CD4-positive, alpha-beta memory T cell (primary cell): ENCODE measurements at regions not wholly inside any gene's neighbourhood (a gene's known extent, or its start where the extent isn't known, plus 50 kb on each side); places are given as distances from the start of the nearest gene placed in this dataset.
A peak's percentile ranks its signal among the peaks of the same experiment; 100 is the strongest.
"Not testable (repeated sequence)": the region's sequence is repeated elsewhere in the genome, so short reads cannot be mapped to it uniquely, and the experiment has no call there.

Experiments used
- CTCF ChIA-PET: fragments of 350-600 bp; sonication (Branson Sonifier 250); formaldehyde crosslinking; loops from one replicate; lab custom pipeline; 2021; ENCODE audit warnings: inconsistent platforms; ENCODE audit not compliant: partially characterized antibody; lab: Charles Lee
- POLR2A ChIA-PET: fragments of 350-600 bp; sonication (Branson Sonifier 250); formaldehyde crosslinking; loops from one replicate; lab custom pipeline; 2021; ENCODE audit not compliant: partially characterized antibody; lab: Charles Lee
- DNase-seq, 5 donors: peaks; one replicate each; pipeline versions ENCODE4 v3.0.0 to v3.0.0-alpha.2; 2020 to 2022; ENCODE audit warnings: mixed read lengths in 1 of 5
- H3K27ac ChIP-seq: one replicate; pipeline ENCODE4 v1.7.0; 2013; ENCODE audit warnings: low read depth, low read length
- H3K27me3 ChIP-seq: 2 replicates; pipeline ENCODE4 v1.7.0; 2013; ENCODE audit warnings: mild to moderate bottlenecking, low read length, moderate library complexity; ENCODE audit not compliant: insufficient read depth
- H3K36me3 ChIP-seq: 2 replicates; pipeline ENCODE4 v1.7.0; 2013; ENCODE audit warnings: mild to moderate bottlenecking, low read length, moderate library complexity; ENCODE audit not compliant: insufficient read depth
- H3K4me1 ChIP-seq: 2 replicates; pipeline ENCODE4 v1.7.0; 2013; ENCODE audit warnings: mild to moderate bottlenecking, low read length, moderate library complexity; ENCODE audit not compliant: insufficient read depth
- H3K4me3 ChIP-seq, 2 donors: one replicate each; pipeline ENCODE4 v1.7.0; 2013; ENCODE audit warnings: low read length in 2 of 2, mild to moderate bottlenecking in 1 of 2
- H3K9me3 ChIP-seq, 2 donors: one replicate each; pipeline ENCODE4 v1.7.0; 2013; ENCODE audit warnings: low read length in 2 of 2, control low read depth in 1 of 2; ENCODE audit not compliant: control insufficient read depth in 1 of 2
- H3K27ac Mint-ChIP-seq, 7 donors: one replicate each; pipeline ENCODE4 v1.8.0; 2020 to 2021; ENCODE audit warnings: mixed read lengths in 7 of 7, mild to moderate bottlenecking in 6 of 7, inconsistent platforms in 3 of 7, moderate library complexity in 3 of 7
- H3K27me3 Mint-ChIP-seq, 2 donors: one replicate each; pipeline ENCODE4 v1.8.0; 2020 to 2021; ENCODE audit warnings: mixed read lengths in 2 of 2
- H3K36me3 Mint-ChIP-seq, 2 donors: one replicate each; pipeline ENCODE4 v1.8.0; 2020 to 2021; ENCODE audit warnings: mixed read lengths in 2 of 2, inconsistent platforms in 1 of 2, mild to moderate bottlenecking in 1 of 2
- H3K4me1 Mint-ChIP-seq, 4 donors: one replicate each; pipeline ENCODE4 v1.8.0; 2020 to 2021; ENCODE audit warnings: mixed read lengths in 4 of 4, mild to moderate bottlenecking in 1 of 4
- H3K4me3 Mint-ChIP-seq, 8 donors: one replicate each; pipeline ENCODE4 v1.8.0; 2020 to 2021; ENCODE audit warnings: mixed read lengths in 8 of 8, mild to moderate bottlenecking in 7 of 8, moderate library complexity in 6 of 8, inconsistent platforms in 3 of 8
- H3K9me3 Mint-ChIP-seq, 8 donors: one replicate each; pipeline ENCODE4 v1.8.0; 2020 to 2021; ENCODE audit warnings: mixed read lengths in 8 of 8, mild to moderate bottlenecking in 5 of 8, inconsistent platforms in 3 of 8, moderate library complexity in 1 of 8
- intact Hi-C: fragments of 100-400 bp; cut with micrococcal nuclease; formaldehyde crosslinking; loops from one replicate; pipeline ENCODE4 v1.15.1; 2023

DNA sequence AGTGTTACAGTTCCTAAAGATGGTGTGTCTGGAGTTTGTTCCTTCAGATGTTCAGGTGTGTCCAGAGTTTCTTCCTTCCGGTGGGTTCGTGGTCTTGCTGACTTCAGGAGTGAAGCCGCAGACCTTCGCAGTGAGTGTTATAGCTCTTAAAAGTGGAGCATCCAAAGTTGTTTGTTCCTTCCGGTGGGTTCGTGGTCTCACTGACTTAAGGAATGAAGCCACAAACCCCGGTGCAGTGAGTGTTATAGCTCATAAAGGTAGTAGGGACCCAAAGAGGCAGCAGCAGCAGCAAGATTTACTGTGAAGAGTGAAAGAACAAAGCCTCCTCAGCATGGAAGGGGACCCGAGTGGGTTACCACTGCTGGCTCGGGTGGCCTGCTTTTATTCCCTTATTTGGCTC, 90.6 kb upstream of the CST7 start:
- peaks cover 2 to 31% (median 11%) of the 10 kb centered on the region in 4 donors for H3K4me1 Mint-ChIP-seq
- H3K36me3 Mint-ChIP-seq, intact Hi-C loops, H3K27ac ChIP-seq, H3K4me3 ChIP-seq, POLR2A ChIA-PET, CTCF ChIA-PET, H3K9me3 ChIP-seq, H3K36me3 ChIP-seq, H3K27me3 ChIP-seq, H3K4me1 ChIP-seq: not testable (repeated sequence)
- peaks cover 5 to 38% (median 19%) of the 10 kb centered on the region in 8 donors for H3K9me3 Mint-ChIP-seq
- H3K27ac Mint-ChIP-seq: peak overlapping the region in 4 of 7 donors; percentile 6 to 42 (median 17)
- peak in 2 of 5 donors; percentile 5 to 14 for DNase-seq
- H3K4me3 Mint-ChIP-seq: peak overlapping the region in 4 of 8 donors; percentile 2 to 16 (median 7)
- H3K27me3 Mint-ChIP-seq: peaks cover 9 to 11% of the 10 kb centered on the region in 2 donors

DNA sequence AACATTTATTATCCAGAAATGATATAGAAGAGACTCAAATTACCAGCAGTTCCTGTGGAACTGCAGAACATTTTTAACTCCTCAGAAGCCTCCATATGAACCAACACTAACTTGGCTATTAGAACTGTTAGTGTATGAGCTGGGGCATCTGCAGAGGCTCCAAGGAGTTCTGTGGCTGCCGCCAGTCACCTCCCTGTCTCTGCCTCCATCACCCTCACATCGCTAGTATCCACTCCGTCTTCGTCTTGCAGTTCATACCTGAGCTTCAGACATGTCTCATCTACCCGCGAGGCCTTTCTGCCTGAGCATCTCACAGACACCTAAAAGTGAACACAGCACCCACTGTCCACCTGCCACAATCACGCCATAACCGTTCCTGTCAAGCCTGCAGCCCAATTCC, 89.5 kb upstream of the CST7 start:
- DNase-seq: no peak
- H3K4me1 ChIP-seq: peaks cover 5% of the 10 kb centered on the region
- no peaks in the 10 kb centered on the region for H3K36me3 ChIP-seq
- Mint-ChIP-seq H3K27ac (no peak overlapping the region), H3K9me3 (peaks cover 6 to 38% (median 22%) of the 10 kb centered on the region in 8 donors), H3K36me3 (peaks cover 3 to 4% of the 10 kb centered on the region in 2 donors), H3K4me3 (peak overlapping the region in 1 of 8 donors; percentile 57), H3K4me1 (peaks cover 2 to 31% (median 11%) of the 10 kb centered on the region in 4 donors), H3K27me3 (peaks cover 9 to 10% of the 10 kb centered on the region in 2 donors)
- no peak overlapping the region for H3K27ac ChIP-seq
- CTCF ChIA-PET: no interaction called here
- intact Hi-C loops: no loop called here
- H3K27me3 ChIP-seq: no peaks in the 10 kb centered on the region
- H3K9me3 ChIP-seq: no peaks in the 10 kb centered on the region
- H3K4me3 ChIP-seq: no peak overlapping the region
- POLR2A ChIA-PET: no interaction called here

DNA sequence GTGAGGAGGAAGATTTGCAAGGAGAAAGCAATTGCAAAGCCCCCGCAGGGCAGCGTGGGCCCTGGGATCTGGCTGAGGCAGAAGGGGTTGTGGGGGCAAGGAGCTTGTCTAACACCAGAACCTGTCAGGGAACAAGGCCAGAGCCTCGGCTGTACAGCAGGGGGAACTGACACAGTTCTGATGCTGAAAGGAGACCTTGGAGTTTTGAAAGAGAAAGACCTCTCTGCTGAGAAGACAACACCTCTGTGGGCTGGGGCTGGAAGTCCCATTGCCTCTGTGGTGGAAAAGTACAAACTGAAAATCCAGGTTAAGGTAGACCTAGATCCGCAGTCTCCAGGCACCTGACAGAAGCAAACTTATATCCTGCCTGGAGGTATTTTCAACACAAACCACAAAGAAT, 86.9 kb upstream of the CST7 start:
- DNase-seq: no peak
- ChIA-PET CTCF (no interaction called here), POLR2A (no interaction called here)
- H3K27ac Mint-ChIP-seq: no peak overlapping the region
- peaks cover 2 to 19% (median 11%) of the 10 kb centered on the region in 4 donors for H3K4me1 Mint-ChIP-seq
- Histone ChIP-seq H3K4me1 (peaks cover 5% of the 10 kb centered on the region), H3K27me3 (no peaks in the 10 kb centered on the region), H3K9me3 (peaks cover 0 to 2% of the 10 kb centered on the region in 2 donors), H3K27ac (no peak overlapping the region), H3K36me3 (no peaks in the 10 kb centered on the region), H3K4me3 (no peak overlapping the region)
- peaks cover 2 to 6% of the 10 kb centered on the region in 2 donors for H3K36me3 Mint-ChIP-seq
- no peak overlapping the region for H3K4me3 Mint-ChIP-seq
- intact Hi-C loops: no loop called here
- peaks cover 0 to 33% (median 24%) of the 10 kb centered on the region in 8 donors for H3K9me3 Mint-ChIP-seq
- H3K27me3 Mint-ChIP-seq: peaks cover 7 to 10% of the 10 kb centered on the region in 2 donors

DNA sequence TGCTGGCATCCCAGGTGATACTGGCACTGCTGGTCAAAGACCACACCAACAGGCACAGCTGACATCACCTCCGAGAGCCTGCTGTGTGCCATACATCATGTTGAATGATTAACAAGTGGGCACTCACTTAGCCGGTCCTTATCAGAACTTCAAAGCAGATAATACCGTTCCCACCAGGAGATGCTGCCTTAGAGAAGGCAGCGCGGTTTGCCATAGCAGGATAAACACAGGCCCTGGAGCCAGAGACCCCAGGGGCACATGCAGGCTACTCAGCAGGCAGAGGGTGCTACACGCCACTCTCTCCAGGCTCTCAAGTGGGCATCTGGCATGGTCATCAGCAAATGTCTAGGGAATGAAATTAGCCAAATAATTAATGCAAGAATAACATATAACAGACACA, 86.5 kb upstream of the CST7 start:
- ChIA-PET POLR2A (no interaction called here), CTCF (no interaction called here)
- peaks cover 0 to 31% (median 22%) of the 10 kb centered on the region in 8 donors for H3K9me3 Mint-ChIP-seq
- H3K4me1 Mint-ChIP-seq: peaks cover 2 to 19% (median 11%) of the 10 kb centered on the region in 4 donors
- peaks cover 2 to 6% of the 10 kb centered on the region in 2 donors for H3K36me3 Mint-ChIP-seq
- peaks cover 7 to 10% of the 10 kb centered on the region in 2 donors for H3K27me3 Mint-ChIP-seq
- Histone ChIP-seq H3K27ac (no peak overlapping the region), H3K4me3 (no peak overlapping the region), H3K36me3 (no peaks in the 10 kb centered on the region), H3K4me1 (peaks cover 5% of the 10 kb centered on the region), H3K9me3 (peaks cover 0 to 2% of the 10 kb centered on the region in 2 donors), H3K27me3 (no peaks in the 10 kb centered on the region)
- DNase-seq: no peak
- H3K27ac Mint-ChIP-seq: no peak overlapping the region
- H3K4me3 Mint-ChIP-seq: no peak overlapping the region
- intact Hi-C loops: no loop called here

DNA sequence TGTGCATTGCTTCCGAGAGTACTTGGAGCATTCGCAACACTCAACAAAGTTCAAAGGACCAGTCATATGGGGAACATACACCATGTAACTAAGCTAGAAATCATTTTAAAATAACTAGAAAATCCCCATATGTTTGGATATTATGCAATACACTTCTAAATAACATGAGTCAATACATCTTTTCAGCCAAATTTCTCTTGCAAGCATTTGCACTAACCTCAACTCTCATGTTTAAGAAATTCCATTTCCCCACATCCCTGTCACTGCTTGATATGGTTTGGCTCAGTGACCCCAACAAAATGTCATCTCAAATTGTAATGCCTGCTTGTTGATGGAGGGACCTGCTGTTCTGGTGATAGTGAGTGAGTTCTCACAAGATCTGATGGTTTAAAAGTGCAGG, 85.7 kb upstream of the CST7 start:
- H3K4me1 Mint-ChIP-seq: peaks cover 2 to 13% (median 8%) of the 10 kb centered on the region in 4 donors
- POLR2A ChIA-PET: no interaction called here

DNA sequence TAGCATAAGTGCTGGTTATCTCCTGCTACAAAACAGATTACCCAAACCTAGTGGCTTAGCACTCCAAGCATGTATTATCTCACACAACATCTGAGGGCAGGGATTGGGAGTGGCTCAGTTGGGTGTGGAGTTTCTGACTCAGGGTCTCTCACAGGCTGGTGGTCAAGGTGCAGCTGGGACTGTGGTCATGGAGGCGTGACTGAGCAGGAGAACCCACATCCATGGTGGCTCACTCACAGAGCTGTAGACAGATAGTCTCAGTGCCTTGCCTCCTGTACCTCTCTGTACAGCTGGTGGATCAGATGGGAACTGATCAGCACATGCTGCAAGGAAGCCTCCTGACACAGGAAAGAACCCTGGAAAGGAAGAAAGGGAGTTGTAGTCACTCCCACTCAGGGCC, 83.1 kb upstream of the CST7 start:
- H3K4me3 Mint-ChIP-seq: no peak overlapping the region
- H3K27ac Mint-ChIP-seq: no peak overlapping the region
- Histone ChIP-seq H3K36me3 (no peaks in the 10 kb centered on the region), H3K4me1 (no peaks in the 10 kb centered on the region), H3K27ac (no peak overlapping the region), H3K4me3 (no peak overlapping the region), H3K27me3 (no peaks in the 10 kb centered on the region), H3K9me3 (peaks cover 0 to 2% of the 10 kb centered on the region in 2 donors)
- peaks cover 0 to 27% (median 21%) of the 10 kb centered on the region in 8 donors for H3K9me3 Mint-ChIP-seq
- H3K36me3 Mint-ChIP-seq: peaks cover 0 to 3% of the 10 kb centered on the region in 2 donors
- ChIA-PET POLR2A (no interaction called here), CTCF (no interaction called here)
- H3K27me3 Mint-ChIP-seq: peaks cover 0 to 7% of the 10 kb centered on the region in 2 donors
- H3K4me1 Mint-ChIP-seq: no peaks in the 10 kb centered on the region
- intact Hi-C loops: no loop called here
- no peak for DNase-seq

More for the DNA sequence above, 85.7 kb upstream of the CST7 start:
- H3K4me3 Mint-ChIP-seq: no peak overlapping the region
- peaks cover 0 to 2% of the 10 kb centered on the region in 2 donors for H3K9me3 ChIP-seq
- DNase-seq: no peak
- no peak overlapping the region for H3K27ac ChIP-seq
- peaks cover 5 to 10% of the 10 kb centered on the region in 2 donors for H3K27me3 Mint-ChIP-seq
- H3K27ac Mint-ChIP-seq: no peak overlapping the region
- no peaks in the 10 kb centered on the region for H3K36me3 ChIP-seq
- peaks cover 5% of the 10 kb centered on the region for H3K4me1 ChIP-seq
- H3K9me3 Mint-ChIP-seq: peaks cover 0 to 29% (median 22%) of the 10 kb centered on the region in 8 donors
- peaks cover 2 to 3% of the 10 kb centered on the region in 2 donors for H3K36me3 Mint-ChIP-seq
- H3K27me3 ChIP-seq: no peaks in the 10 kb centered on the region
- H3K4me3 ChIP-seq: no peak overlapping the region
- CTCF ChIA-PET: no interaction called here
- intact Hi-C loops: no loop called here

DNA sequence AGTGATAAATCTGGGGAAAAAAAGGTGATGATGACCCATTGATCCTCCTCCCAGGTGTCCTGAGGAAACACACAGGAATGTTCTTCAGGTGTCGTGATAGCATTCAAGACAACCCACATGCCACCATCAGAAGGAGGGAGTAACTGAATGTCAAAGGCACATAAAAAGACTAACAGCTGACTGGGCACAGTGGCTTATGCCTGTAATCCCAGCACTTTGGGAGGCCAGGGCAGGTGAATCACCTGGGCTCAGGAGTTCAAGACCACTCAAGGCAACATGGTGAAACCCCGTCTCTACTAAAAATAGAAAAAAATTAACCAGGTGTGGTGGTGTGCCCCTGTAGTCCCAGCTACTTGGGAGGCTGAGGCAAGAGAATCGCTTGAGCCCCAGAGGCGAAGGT, 82.3 kb upstream of the CST7 start:
- H3K9me3 Mint-ChIP-seq: peaks cover 0 to 26% (median 21%) of the 10 kb centered on the region in 8 donors
- POLR2A ChIA-PET: no interaction called here
- no peak for DNase-seq
- CTCF ChIA-PET: no interaction called here
- no peak overlapping the region for H3K4me3 Mint-ChIP-seq
- H3K4me1 ChIP-seq: no peaks in the 10 kb centered on the region
- peaks cover 0 to 7% of the 10 kb centered on the region in 2 donors for H3K27me3 Mint-ChIP-seq
- H3K36me3 Mint-ChIP-seq: peaks cover 0 to 3% of the 10 kb centered on the region in 2 donors
- no peaks in the 10 kb centered on the region for H3K36me3 ChIP-seq
- H3K9me3 ChIP-seq: peaks cover 0 to 2% of the 10 kb centered on the region in 2 donors
- H3K27me3 ChIP-seq: no peaks in the 10 kb centered on the region
- H3K4me3 ChIP-seq: no peak overlapping the region
- H3K27ac Mint-ChIP-seq: no peak overlapping the region
- intact Hi-C loops: no loop called here
- no peak overlapping the region for H3K27ac ChIP-seq
- no peaks in the 10 kb centered on the region for H3K4me1 Mint-ChIP-seq
